Sigmoid colon (tissue), 6 donors: ENCODE measurements at regions not wholly inside any gene's neighbourhood (a gene's known extent, or its start where the extent isn't known, plus 50 kb on each side); places are given as distances from the start of the nearest gene placed in this dataset.
"Not testable (repeated sequence)": the region's sequence is repeated elsewhere in the genome, so short reads cannot be mapped to it uniquely, and the experiment has no call there.

Experiments used
- DNase-seq: peaks from one replicate; pipeline ENCODE4 v3.0.0-alpha.2; 2019
- H3K27ac ChIP-seq, 4 donors: fragments of 200-600 bp; sonication (generic); one replicate each; pipeline ENCODE4 v1.5.1; 2016 to 2019; ENCODE audit warnings: mild to moderate bottlenecking in 1 of 4
- H3K27me3 ChIP-seq, 3 donors: fragments of 200-600 bp; sonication (generic); one replicate each; pipeline ENCODE4 v1.5.1; 2019; ENCODE audit warnings: mild to moderate bottlenecking in 1 of 3
- H3K36me3 ChIP-seq, 4 donors: fragments of 200-600 bp; sonication (generic); one replicate each; pipeline ENCODE4 v1.5.1; 2016 to 2019
- H3K4me1 ChIP-seq, 4 donors: fragments of 200-600 bp; sonication (generic); one replicate each; pipeline ENCODE4 v1.5.1; 2017 to 2019
- H3K4me3 ChIP-seq, 4 donors: fragments of 200-600 bp; sonication (generic); one replicate each; pipeline ENCODE4 v1.5.1; 2017 to 2019; ENCODE audit warnings: mild to moderate bottlenecking in 2 of 4, moderate library complexity in 1 of 4
- H3K9me3 ChIP-seq, 4 donors: fragments of 200-600 bp in 3 of 4; sonication (generic) in 3 of 4; one replicate each; pipeline versions ENCODE4 v1.5.1 to v1.6.1; 2013 to 2019
- EP300 ChIP-seq, 4 donors: sonication (generic); formaldehyde crosslinking; IDR thresholded peaks; one replicate each; pipeline ENCODE4 v1.6.1; 2017; ENCODE audit warnings: antibody characterized with exemption in 4 of 4
- POLR2A ChIP-seq, 2 donors: fragments of 450-650 bp; IDR thresholded peaks; one replicate each; pipeline ENCODE4 v1.6.1; 2016; ENCODE audit warnings: antibody characterized with exemption in 2 of 2, mild to moderate bottlenecking in 2 of 2, moderate library complexity in 2 of 2
- POLR2AphosphoS5 ChIP-seq, 4 donors: sonication (generic); formaldehyde crosslinking; IDR thresholded peaks; one replicate each; pipeline ENCODE4 v1.6.1; 2017; ENCODE audit warnings: antibody characterized with exemption in 4 of 4
- WGBS, 2 donors: extraction: QIAGEN DNeasy Blood & Tissue Kit; methylation state at CpG; one replicate each; pipeline ENCODE4 v1.1.7; 2013; 5-methylcytosine and 5-hydroxymethylcytosine counted together
- intact Hi-C: fragments of 100-400 bp; cut with DNase I; formaldehyde crosslinking; loops from one replicate; pipeline ENCODE4 v1.15.1; 2023
- TF ChIP-seq, protein P1 (sequence below), 4 experiments: fragments of 450-650 bp in 3 of 4; fragments of 200-600 bp in 1 of 4; IDR thresholded peaks; one replicate each; pipeline ENCODE4 v1.5.1; 2016 to 2019; ENCODE audit warnings: antibody characterized with exemption in 4 of 4, mild to moderate bottlenecking in 3 of 4, moderate library complexity in 2 of 4
- donor health status: healthy with polysubstance abuse.
- donor health status: healthy.

DNA sequence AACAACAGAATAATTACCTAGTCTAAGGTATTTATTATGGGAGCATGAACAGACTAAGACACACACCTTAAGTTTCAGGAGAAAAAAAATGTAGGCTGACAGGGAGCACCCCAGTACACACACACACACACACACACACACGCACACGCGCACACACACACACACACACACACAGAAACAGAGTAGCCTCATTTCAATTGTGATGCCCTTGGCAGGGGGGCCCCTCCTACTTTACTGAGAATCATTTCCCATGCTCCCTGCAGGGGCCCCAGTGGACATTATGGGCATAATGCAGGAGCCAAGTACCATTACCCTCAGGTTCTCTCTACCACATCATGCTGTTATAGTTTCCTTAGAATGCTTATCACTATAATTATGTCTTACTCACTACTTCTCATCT, 104.9 kb downstream of the CDC7 start:
- TF ChIP-seq POLR2A (IDR thresholded peaks at IDR 0.05) (no peak), EP300 (IDR thresholded peaks at IDR 0.05) (no peak), POLR2AphosphoS5 (IDR thresholded peaks at IDR 0.05) (no peak)
- TF ChIP-seq, protein P1, sequence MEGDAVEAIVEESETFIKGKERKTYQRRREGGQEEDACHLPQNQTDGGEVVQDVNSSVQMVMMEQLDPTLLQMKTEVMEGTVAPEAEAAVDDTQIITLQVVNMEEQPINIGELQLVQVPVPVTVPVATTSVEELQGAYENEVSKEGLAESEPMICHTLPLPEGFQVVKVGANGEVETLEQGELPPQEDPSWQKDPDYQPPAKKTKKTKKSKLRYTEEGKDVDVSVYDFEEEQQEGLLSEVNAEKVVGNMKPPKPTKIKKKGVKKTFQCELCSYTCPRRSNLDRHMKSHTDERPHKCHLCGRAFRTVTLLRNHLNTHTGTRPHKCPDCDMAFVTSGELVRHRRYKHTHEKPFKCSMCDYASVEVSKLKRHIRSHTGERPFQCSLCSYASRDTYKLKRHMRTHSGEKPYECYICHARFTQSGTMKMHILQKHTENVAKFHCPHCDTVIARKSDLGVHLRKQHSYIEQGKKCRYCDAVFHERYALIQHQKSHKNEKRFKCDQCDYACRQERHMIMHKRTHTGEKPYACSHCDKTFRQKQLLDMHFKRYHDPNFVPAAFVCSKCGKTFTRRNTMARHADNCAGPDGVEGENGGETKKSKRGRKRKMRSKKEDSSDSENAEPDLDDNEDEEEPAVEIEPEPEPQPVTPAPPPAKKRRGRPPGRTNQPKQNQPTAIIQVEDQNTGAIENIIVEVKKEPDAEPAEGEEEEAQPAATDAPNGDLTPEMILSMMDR (IDR thresholded peaks at IDR 0.05): no peak
- intact Hi-C loops: no loop called here
- Histone ChIP-seq H3K27ac (peak overlapping the region in 1 of 4 donors; percentile 72), H3K27me3 (no peaks in the 10 kb centered on the region), H3K36me3 (no peaks in the 10 kb centered on the region), H3K4me3 (no peak overlapping the region), H3K9me3 (no peaks in the 10 kb centered on the region), H3K4me1 (peaks cover 0 to 42% (median 17%) of the 10 kb centered on the region in 4 donors)
- 56 to 70% methylated on average over 3 of the region's 3 CpGs for WGBS, 2 donors
- no peak for DNase-seq

DNA sequence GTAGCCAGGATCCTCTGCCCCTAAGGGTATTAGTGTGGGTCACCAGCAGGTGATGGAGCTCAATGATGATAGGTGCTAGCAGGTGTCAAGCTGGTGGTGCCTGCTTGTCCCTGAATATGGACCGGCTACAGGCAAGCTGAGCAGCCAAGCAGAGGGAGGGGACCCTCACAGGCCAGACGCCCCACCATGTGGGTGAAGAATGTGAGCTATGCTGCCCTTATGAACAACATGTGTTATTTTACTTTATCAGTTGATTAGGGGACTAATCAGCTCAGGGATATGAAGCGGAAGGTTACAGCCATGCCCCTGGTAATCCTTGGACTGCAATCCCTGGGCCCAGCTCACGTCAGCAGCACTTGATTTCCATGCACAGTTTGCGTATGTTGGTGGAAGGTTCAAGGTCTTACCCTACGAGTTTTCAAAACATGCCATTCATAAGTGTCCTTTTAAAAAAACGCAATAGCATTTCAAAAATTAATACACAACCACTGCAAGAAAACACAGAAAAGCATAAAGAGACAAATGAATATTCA, 106.0 kb downstream of the CDC7 start:
- no peaks in the 10 kb centered on the region for H3K36me3 ChIP-seq
- 90 to 95% methylated on average over 7 of the region's 7 CpGs for WGBS, 2 donors
- intact Hi-C loops: no loop called here
- TF ChIP-seq, protein P1 (IDR thresholded peaks at IDR 0.05): no peak
- no peak for TF ChIP-seq POLR2A (IDR thresholded peaks at IDR 0.05)
- TF ChIP-seq POLR2AphosphoS5 (IDR thresholded peaks at IDR 0.05): no peak
- no peak for TF ChIP-seq EP300 (IDR thresholded peaks at IDR 0.05)
- DNase-seq: no peak
- H3K9me3 ChIP-seq: no peaks in the 10 kb centered on the region
- H3K27ac ChIP-seq: no peak overlapping the region
- H3K4me3 ChIP-seq: no peak overlapping the region
- H3K27me3 ChIP-seq: no peaks in the 10 kb centered on the region
- peaks cover 0 to 33% (median 14%) of the 10 kb centered on the region in 4 donors for H3K4me1 ChIP-seq

DNA sequence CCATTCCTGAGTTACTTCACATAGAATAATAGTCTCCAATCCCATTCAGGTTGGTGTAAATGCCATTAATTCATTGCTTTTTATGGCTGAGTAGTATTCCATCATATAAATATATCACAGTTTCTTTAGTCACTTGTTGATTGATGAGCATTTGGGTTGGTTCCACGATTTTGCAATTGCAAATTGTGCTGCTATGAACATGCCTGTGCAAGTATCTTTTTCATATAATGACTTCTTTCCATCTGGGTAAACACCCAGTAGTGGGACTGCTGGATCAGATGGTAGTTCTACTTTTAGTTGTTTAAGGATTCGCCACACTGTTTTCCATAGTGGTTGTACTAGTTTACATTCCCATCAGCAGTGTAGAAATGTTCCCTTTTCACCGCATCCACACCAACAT, 107.0 kb downstream of the CDC7 start:
- 89 to 90% methylated on average over 3 of the region's 3 CpGs for WGBS, 2 donors
- H3K4me3 ChIP-seq, H3K36me3 ChIP-seq, DNase-seq, H3K9me3 ChIP-seq, H3K27me3 ChIP-seq, intact Hi-C loops, H3K27ac ChIP-seq: not testable (repeated sequence)
- peaks cover 0 to 25% (median 14%) of the 10 kb centered on the region in 4 donors for H3K4me1 ChIP-seq

DNA sequence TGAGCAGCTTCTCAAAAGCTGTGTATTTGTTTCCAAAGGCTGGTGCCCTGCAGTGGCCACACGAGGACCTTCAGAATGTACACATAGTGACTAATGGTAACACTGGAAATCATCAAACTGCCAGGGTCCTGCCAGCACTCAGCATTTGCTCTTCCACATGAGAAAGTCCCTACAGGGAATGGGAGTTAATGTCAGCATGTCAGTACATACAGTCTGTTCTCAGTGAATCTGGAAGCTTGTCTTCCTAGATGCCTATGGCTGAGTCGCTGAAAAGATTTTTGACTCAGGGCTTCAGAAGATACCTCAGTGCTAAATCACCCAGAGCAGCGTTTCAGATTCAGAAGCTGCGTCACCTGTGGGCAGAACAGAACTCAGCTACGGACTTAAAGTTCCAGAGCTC, 108.2 kb downstream of the CDC7 start:
- H3K4me1 ChIP-seq: peaks cover 0 to 25% (median 14%) of the 10 kb centered on the region in 4 donors
- TF ChIP-seq POLR2AphosphoS5 (IDR thresholded peaks at IDR 0.05) (peak; percentile 31 to 77 (median 62)), POLR2A (IDR thresholded peaks at IDR 0.05) (no peak), EP300 (IDR thresholded peaks at IDR 0.05) (peak in 1 of 4 donors; percentile 25)
- TF ChIP-seq, protein P1 (IDR thresholded peaks at IDR 0.05): no peak
- DNase-seq: no peak
- 93% methylated on average over 5 of the region's 5 CpGs for WGBS, 2 donors
- no peaks in the 10 kb centered on the region for H3K36me3 ChIP-seq
- H3K27me3 ChIP-seq: no peaks in the 10 kb centered on the region
- intact Hi-C loops: no loop called here
- H3K27ac ChIP-seq: peak overlapping the region in 3 of 4 donors; percentile 27 to 73 (median 64)
- no peaks in the 10 kb centered on the region for H3K9me3 ChIP-seq
- H3K4me3 ChIP-seq: no peak overlapping the region

DNA sequence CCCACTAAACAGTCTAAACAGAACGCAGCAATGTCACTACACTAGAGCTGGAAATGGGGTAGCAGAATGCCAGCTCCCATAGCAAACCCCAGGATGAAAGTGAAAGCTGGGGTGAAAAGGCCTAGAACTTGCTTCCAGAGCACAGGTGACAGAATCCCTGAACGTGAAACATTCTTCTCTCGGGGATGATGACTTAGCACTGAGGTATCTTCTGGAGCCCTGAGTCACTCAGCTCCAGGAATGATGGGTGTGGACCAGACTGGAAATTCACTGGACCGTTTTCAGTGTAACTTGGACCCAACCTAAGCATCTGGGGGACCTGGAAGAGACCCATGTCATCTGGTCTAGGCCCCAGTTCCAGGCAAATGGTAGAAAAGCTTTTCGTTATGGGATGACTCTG, 108.9 kb downstream of the CDC7 start:
- intact Hi-C loops: no loop called here
- H3K36me3 ChIP-seq: no peaks in the 10 kb centered on the region
- DNase-seq: no peak
- no peak overlapping the region for H3K4me3 ChIP-seq
- H3K4me1 ChIP-seq: peaks cover 0 to 22% (median 12%) of the 10 kb centered on the region in 4 donors
- H3K27me3 ChIP-seq: no peaks in the 10 kb centered on the region
- no peaks in the 10 kb centered on the region for H3K9me3 ChIP-seq
- 92 to 93% methylated on average over 5 of the region's 5 CpGs for WGBS, 2 donors
- TF ChIP-seq, protein P1 (IDR thresholded peaks at IDR 0.05): no peak
- no peak for TF ChIP-seq POLR2AphosphoS5 (IDR thresholded peaks at IDR 0.05)
- no peak for TF ChIP-seq EP300 (IDR thresholded peaks at IDR 0.05)
- no peak for TF ChIP-seq POLR2A (IDR thresholded peaks at IDR 0.05)
- H3K27ac ChIP-seq: peak overlapping the region in 3 of 4 donors; percentile 27 to 73 (median 64)
